HG03066 (cell line): ENCODE measurements at regions not wholly inside any gene's neighbourhood (a gene's known extent, or its start where the extent isn't known, plus 50 kb on each side); places are given as distances from the start of the nearest gene placed in this dataset.
"Not testable (repeated sequence)": the region's sequence is repeated elsewhere in the genome, so short reads cannot be mapped to it uniquely, and the experiment has no call there.

Source experiments
- ATAC-seq: cut with Tn5 transposase; IDR thresholded peaks from one replicate; pipeline ENCODE4 v1.9.1; 2021; ENCODE audit warnings: low read depth; ENCODE audit not compliant: unreplicated experiment

DNA sequence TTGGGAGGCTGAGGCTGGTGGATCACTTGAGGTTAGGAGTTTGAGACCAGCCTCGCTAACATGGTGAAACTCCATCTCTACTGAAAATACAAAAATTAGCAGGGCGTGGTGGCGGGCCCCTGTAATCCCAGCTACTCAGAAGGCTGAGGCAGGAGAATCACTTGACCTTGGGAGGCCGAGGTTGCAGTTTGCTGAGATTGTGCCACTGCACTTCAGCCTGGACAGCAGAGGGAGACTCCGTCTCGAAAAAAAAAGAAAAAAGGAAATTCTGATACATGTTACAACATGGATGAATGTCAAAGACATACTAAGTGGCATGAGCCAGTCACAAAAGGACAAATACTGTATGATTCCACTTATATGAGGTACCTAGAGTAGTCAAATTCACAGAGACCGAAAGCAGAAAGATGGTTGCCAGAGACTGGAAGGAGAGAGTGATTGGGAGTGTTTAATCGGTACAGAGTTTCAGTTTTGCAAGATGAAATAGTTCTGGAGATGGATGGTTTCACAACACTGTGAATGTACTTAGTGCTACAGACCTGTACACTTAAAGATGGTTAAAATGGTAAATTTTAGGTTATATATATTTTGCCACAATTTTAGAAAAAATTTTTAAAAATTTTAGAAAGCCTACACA is 92.3 kb downstream of the BLID start:
- ATAC-seq, result no peak

DNA sequence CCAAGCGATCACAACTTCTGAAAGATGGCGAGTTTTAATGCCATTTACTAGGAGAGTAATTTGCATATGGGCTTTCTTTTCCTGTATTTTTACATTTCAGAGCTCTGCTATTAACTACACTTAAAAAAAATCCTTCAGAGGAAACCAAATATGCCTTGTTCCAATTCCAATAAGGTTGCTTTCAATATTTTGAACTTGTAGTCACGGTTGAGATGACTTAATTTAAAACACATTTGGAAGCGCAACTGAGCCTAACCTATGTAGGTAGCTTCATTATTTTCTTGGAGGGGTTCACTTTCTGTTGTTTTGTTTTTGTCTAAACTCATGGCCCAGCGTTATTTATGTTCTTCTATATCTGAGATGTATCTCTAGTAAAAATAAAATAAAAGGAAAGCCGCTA is 93.4 kb downstream of the BLID start:
- ATAC-seq, result no peak

DNA sequence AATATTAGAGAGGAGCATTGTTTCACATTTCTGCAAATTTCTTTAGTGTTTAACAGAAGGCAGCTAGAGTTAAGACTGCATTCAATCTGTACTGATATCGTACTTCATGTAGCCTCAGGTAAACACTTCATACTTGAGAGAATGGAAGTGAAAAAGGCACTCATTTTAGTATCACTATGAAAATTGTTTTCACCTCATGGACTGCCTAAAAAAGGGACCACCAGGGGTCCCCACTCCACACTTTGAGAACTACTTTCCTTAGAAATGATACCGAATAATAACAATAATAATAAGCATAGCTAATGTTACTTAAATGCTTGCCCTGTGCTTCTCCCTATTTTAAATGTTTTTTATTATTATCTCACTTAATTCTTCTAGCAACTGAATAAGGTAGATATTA is 95.1 kb downstream of the BLID start:
- no peak for ATAC-seq

DNA sequence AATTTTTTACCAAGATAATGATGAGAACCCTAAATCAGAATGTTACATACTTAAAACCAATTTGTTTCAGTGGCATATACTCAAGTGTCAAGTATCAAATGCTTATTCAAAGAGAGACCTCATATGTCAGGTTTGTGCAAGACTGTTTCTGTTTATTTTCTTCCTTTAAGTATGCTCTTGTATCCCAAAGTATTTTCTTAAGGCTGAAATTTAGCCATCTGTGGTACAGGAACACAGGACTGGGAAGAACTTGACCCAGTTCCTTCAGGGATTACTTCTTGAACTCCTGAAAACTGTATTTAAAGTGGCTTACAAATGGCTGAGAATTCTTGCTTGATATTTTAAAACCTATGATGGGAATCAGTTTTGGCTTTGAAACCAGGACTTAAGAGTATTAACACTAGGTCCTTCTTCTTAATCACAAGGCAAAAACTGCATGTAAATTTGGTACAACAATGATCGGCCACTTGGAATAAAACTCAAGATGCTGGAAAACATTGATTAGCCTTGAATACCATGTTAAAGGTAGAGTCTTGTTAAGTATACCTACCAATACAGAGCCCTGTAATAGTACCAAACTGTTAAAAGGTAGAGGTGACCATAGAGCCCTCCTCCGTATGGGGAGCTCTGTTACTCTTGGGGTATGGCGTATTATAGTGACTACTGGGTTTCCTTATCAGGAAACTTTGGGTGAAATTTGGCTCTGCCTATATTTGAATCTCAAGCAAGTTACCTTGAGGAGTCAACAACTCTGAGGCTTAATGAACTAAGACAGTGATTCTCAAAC is 95.9 kb downstream of the BLID start:
- no peak for ATAC-seq

GRCh38 chr11:122007601-122008071 is 108.4 kb downstream of the BLID start:
- no peak for ATAC-seq

GRCh38 chr11:122004446-122004845 is 111.6 kb downstream of the BLID start:
- no peak for ATAC-seq

- no peak for ATAC-seq
Measured at GRCh38 chr11:122002926-122003325, 113.1 kb downstream of the BLID start.

DNA sequence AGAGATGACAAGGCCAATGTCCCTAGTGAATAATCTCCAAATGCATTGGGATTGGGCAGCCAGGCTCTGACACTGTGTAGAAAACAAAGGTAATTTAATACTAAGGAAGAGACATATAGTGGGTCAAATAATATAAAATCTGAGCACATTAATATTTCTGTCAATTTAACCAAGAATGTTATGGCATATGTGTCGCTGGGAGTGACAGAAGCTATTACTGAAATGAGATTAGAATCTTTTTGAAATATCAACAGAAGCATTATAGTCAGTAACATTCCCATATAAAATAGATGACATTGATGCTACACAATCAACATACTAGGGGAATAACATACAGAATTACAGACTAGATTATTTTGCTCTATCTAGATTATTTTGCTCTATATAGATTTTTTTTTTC is 114.0 kb downstream of the BLID start:
- no peak for ATAC-seq

DNA sequence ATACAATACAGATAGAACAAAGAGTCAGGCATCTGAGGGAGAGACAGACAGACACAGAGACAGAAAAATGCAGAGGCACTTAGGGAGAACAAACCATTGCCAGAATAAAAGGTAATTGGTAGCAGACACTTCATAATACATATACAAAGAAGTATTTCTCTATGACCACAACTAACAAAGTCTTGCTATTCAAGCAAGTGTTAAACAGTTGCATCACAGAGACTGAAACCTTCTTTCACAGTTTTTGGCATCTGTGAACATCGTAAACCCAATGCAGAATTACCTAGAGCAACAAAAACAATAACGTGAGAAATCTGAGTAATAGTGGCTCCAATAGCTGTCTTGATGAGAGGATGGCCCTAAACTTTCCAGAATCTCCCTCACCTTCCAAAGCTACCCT is 116.4 kb downstream of the BLID start:
- ATAC-seq, result no peak

- ATAC-seq, result no peak
Measured at GRCh38 chr11:121996574-121996973, 119.4 kb downstream of the BLID start.

DNA sequence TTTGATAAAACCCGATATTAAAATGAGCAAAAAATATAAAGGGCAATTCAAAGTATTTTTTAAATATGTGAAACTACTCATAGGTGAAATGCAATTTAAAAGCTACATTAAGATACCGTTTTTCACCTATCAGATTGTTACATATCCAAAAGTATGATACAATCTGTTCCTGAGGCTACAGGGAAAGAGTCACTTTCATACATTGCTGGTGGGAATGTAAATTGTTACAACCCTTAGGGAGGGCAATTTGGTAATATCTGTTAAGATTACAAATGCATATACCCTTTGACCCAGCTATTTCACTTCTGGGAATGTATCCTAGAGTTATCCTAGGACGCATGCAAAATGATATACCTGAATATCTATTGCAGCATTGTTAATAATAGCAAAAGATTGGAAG is 132.1 kb downstream of the BLID start:
- no peak for ATAC-seq

- not testable (repeated sequence) for ATAC-seq
Measured at GRCh38 chr11:121977914-121978313, 138.1 kb downstream of the BLID start.

DNA sequence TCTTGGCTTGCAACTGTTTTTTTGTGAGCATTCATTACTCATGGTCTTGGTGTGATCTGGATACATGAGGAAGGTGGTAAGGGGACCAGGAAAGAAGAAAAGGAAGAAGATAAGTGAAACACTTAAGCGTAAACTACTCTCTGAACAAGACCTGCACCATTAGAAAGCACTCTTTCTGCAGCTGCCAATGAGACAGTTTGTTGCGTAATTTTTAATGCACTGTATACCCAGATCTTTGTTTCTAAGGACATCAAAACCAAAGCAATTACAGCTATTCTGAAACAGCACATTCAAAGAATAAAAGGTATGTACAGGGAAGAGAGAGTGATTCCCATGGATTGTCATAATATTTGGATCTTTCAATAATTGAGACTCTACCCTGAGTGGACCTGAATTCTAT is 147.4 kb downstream of the BLID start:
- ATAC-seq, result no peak

DNA sequence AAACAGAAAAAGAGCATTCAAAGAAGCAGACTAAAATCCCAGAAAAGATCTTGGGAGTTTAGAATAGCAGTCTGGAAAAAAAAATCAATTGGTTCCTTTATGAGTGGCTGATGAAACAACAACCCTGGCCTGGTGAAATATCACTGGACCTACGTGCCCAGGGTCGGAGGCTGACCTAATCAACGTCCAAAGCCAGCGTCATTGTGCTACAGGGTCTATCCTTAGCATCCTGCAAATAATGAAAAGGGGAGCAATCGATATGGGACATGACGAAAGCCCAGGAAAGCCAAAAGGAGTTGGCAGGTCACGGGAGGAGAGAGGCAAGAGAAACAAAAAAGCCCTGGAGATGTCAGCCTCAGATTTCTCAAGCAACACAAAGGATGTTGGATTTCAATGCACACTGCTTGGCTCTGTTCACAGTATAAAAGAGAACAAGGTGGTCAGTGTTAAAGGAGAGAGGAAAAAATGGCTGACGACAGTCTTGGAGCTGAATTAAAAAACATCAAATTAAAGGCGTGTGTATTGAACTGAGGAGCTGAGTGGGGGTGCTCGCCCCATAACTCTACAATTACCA is 148.8 kb downstream of the BLID start:
- ATAC-seq, result no peak

DNA sequence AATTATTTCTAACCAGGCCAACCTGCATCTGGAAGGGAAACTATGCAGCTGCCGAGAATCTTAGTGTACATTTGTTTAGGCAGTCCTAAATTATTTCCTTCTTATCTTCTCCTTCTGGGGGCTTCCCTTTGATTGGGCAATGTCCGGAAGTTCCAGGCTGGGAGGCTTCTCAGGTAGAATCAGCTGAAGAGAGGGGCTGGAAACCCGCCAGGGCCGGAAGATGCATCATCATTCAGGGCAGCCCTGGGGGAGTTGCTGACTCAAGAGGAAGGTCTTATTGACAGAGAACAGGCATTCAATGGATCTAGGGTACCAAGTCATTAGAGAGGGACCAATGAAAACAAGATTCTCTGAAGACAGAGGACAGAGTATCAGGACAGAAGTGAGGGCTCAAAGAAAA is 150.7 kb downstream of the BLID start:
- ATAC-seq, result no peak

- ATAC-seq, result no peak
Measured at GRCh38 chr11:121964591-121964990, 151.4 kb downstream of the BLID start.

- ATAC-seq, result not testable (repeated sequence)
Measured at GRCh38 chr11:121963846-121964245, 152.2 kb downstream of the BLID start.

GRCh38 chr11:121961321-121961801 is 154.7 kb downstream of the BLID start:
- ATAC-seq, result no peak

DNA sequence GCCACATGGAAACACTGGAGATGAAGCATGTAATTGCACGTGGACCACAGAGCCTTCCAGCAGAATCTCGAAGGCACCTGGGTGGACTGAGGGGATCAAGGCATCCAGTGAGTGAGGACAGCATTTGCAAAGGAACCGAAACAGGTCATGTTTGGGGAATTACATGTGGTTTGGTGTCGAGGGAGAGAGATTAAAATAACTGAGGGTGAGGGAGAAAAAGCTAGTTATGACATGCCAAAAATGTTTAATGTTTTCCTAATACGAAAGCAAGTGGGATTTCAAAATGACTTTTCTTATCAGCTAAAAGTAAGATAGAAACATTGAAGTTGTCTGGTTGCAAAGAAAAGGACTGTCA is 157.1 kb downstream of the BLID start:
- ATAC-seq, result no peak

- ATAC-seq, result no peak
Measured at GRCh38 chr11:121958323-121958970, 157.6 kb downstream of the BLID start.

DNA sequence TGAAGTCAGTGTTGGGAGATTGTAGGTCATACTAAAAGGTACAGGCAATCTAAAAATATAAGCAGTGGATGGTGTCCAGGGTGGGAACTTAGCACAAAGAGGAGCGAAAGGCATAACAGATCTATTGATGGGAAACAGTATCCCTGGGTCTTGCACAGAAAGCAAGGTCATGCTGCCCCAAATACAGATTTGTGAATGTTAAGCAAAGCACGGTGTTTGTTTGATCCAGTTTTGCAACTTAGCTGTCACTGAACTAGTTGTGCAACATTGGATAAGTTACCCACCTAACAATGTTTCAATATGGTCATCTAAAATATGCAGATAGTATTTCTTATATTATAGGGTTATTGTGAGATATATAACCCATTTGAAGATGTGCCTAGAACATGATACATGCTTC is 162.9 kb downstream of the BLID start:
- ATAC-seq, result no peak
